GM18511 (cell line): ENCODE measurements at regions not wholly inside any gene's neighbourhood (a gene's known extent, or its start where the extent isn't known, plus 50 kb on each side); places are given as distances from the start of the nearest gene placed in this dataset.
"Not testable (repeated sequence)": the region's sequence is repeated elsewhere in the genome, so short reads cannot be mapped to it uniquely, and the experiment has no call there.

Source experiments
- ATAC-seq: cut with Tn5 transposase; IDR thresholded peaks from one replicate; pipeline ENCODE4 v1.9.1; 2021; ENCODE audit warnings: mild to moderate bottlenecking, moderate library complexity; ENCODE audit not compliant: unreplicated experiment

DNA sequence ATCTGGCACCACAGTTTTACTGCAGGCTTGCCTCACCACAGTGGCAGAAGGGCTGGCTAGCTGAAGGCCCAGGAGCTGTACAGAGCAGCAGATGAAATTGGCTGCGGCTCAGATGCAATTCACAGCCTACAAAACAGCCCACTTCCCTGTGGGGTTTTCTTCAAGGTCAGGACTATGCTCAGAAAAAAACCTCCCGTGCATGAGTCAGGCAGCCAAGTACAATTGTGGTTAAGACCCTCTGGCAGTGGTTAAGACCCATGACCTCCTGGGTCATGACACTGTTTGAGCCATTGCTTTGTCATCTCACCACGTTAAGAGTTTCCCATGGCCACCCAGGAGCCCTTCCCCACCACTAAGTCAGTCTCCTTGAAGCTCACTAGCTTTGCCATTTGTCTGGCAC is 276.3 kb downstream of the HNRNPD start:
- no peak for ATAC-seq

DNA sequence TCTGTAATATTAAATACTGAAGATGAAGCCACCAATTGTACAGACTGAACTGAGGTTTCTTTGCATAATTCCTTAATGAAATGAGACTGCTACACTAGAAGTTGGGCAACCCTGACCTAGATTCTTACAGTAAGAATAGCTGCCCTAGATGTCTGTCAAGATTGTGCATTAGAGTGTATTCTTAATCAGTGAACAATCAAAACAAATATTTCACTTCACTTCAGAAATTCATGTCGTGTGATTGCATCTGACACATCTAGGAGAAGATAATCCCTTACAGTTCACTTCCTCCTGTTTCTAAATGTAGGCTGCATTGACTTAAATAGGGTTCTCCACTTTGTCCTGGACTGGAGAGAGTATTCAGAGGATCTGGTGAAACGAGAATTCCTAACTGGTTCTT is 283.1 kb downstream of the HNRNPD start:
- ATAC-seq: no peak

GRCh38 chr4:82084747-82085146 is 289.0 kb downstream of the HNRNPD start:
- ATAC-seq: no peak

GRCh38 chr4:82077471-82077995 is 296.3 kb downstream of the HNRNPD start:
- ATAC-seq: not testable (repeated sequence)

GRCh38 chr4:82076809-82077208 is 297.0 kb downstream of the HNRNPD start:
- no peak for ATAC-seq

DNA sequence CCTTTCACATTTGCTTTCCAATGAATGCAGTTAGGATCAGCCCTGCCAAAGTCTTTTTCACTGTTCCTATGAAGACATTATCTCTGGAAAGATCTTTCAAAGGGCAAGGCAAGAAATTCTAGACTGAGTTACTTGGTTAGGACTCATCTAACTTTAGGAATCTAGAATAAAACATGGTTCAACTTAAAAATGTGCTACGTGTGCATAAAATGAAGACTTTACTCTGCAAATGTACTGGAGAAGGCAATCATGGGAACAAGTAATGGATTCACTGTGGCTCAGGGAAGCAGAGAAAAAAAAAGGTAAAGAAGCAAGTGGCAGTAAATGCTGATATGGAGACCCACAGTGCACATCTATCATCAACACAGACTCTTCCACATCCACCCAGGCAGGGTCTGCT is 297.4 kb downstream of the HNRNPD start:
- ATAC-seq: no peak

DNA sequence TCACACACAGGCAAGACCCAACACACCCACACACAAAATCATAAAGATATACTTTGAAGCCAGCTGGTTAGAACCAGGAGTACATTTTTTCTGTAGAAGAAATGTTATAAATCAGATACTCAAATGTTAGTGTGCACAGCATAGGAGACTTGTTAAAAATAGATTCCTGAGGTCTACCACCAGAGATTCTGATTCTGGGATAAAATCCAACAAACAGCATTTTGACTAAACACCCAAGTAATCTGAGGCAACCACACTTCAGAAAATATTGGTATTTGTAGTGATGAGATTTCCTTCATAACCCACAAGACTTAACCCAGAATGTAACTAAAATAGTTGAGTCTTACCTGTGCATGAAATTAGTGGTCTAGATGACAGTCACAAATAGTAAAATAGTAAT is 301.8 kb downstream of the HNRNPD start:
- ATAC-seq: no peak

- ATAC-seq: no peak
Measured at GRCh38 chr4:82069883-82070638, 303.7 kb downstream of the HNRNPD start.

DNA sequence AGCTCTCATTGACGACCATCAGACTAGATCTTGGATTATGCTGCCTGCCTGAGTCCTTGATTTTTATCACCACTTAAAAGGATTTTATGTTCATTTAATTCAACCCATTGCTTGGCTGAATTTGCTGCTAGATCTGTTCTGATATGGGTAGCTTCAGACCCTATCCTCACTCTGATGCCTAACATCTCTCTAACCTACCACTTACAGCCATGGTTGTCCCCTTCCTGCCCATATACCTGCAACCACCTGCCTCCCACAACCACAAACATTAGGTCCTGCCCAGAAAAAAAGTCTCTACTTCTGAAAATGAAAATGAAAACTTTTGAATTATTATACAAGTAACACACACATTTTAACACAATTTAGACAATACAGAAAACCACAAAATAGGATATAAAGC is 310.8 kb downstream of the HNRNPD start:
- no peak for ATAC-seq

DNA sequence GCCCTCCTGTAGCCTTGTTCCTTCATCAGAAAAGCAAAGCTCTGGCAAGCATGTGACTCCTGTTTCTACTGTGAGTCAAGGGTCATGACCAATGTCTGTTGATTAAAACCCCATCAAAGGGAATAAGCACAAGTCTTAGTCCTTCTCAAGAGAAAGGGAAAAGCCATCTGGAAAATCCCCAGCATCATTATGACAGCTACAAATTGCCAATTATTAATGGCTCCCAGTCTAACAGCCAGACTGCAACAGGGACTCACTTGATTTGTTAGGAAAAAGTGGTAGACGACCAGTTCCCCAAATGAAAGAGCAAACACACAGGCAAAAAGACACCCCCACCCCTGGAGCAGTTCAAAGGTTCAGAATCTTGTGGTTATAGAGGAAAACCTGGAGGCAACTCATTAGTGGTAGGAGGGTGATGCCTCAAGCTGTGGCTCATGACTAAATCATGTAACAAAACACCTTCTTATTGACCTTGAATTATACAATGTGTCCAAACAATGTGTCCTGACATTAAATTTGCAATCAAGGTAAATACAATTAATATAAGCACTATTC is 315.7 kb downstream of the HNRNPD start:
- ATAC-seq: no peak

- no peak for ATAC-seq
Measured at GRCh38 chr4:82055156-82055555, 318.6 kb downstream of the HNRNPD start.

- no peak for ATAC-seq
Measured at GRCh38 chr4:82053396-82053795, 320.4 kb downstream of the HNRNPD start.

- no peak for ATAC-seq
Measured at GRCh38 chr4:82050796-82051195, 323.0 kb downstream of the HNRNPD start.

DNA sequence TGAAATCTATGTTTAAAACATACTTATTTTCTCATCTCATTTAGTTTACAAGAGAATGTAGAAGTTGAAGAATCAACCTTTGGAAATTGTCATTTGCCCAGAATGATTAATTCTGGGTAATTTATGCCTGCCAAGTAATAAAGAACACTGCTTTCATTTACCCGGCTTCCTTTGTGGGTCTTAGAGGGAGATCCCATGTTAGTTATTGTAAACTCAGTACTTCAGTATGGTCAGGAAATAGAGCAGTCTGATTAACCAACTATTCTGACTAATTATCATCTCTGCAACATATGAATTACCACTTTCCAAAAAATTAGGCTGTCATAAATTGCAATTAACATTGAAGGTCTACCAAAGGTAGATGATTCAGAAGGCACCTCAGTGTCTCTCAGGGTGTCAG is 324.5 kb downstream of the HNRNPD start:
- no peak for ATAC-seq

- ATAC-seq: no peak
Measured at GRCh38 chr4:82047731-82048130, 326.1 kb downstream of the HNRNPD start.

GRCh38 chr4:82046796-82047195 is 327.0 kb downstream of the HNRNPD start:
- ATAC-seq: no peak

DNA sequence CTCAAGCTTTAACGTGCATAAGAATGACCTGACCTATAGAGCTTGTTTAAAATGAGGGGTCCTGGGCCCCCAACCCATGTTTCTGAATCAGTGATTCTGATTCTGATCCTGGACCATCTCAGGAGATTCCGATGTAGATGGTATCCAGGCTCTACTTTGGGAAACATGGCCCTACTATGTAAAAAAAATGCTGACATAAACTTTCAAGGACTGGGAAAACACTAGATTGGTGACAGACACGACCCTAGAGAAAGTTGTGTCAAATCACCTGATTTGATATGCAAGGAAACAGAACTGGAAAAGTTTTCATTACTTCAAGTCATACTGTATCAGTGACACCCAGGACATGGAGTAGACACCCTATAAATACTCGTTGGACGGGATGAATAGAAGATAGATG is 328.5 kb downstream of the HNRNPD start:
- ATAC-seq: no peak

- ATAC-seq: no peak
Measured at GRCh38 chr4:82044141-82044993, 329.4 kb downstream of the HNRNPD start.

- ATAC-seq: no peak
Measured at GRCh38 chr4:82043809-82044137, 330.0 kb downstream of the HNRNPD start.

- ATAC-seq: no peak
Measured at GRCh38 chr4:82043081-82043808, 330.5 kb downstream of the HNRNPD start.

- no peak for ATAC-seq
Measured at GRCh38 chr4:82042042-82042441, 331.7 kb downstream of the HNRNPD start.
